Tibial artery (tissue), 4 donors: ENCODE measurements at regions not wholly inside any gene's neighbourhood (a gene's known extent, or its start where the extent isn't known, plus 50 kb on each side); places are given as distances from the start of the nearest gene placed in this dataset.

Source experiments
- DNase-seq, 2 donors: peaks; one replicate each; pipeline ENCODE4 v3.0.0-alpha.2; 2019
- H3K27ac ChIP-seq, 2 donors: fragments of 200-600 bp; sonication (generic) in 1 of 2; 1 replicate in 1 of 2; 2 replicates in 1 of 2; pipeline ENCODE4 v1.5.1; 2018 to 2019; ENCODE audit warnings: mild to moderate bottlenecking in 1 of 2
- H3K27me3 ChIP-seq, 2 donors: fragments of 200-600 bp; sonication (generic) in 1 of 2; one replicate each; pipeline versions ENCODE4 v1.5.1 to v1.6.0; 2016 to 2019
- H3K36me3 ChIP-seq, 3 donors: fragments of 200-600 bp; sonication (generic) in 2 of 3; one replicate each; pipeline ENCODE4 v1.5.1; 2016 to 2019; ENCODE audit warnings: mild to moderate bottlenecking in 2 of 3
- H3K4me1 ChIP-seq, 4 donors: fragments of 200-600 bp; sonication (generic) in 2 of 4; 1 replicate in 3 of 4; 2 replicates in 1 of 4; pipeline ENCODE4 v1.5.1; 2016 to 2019
- H3K4me3 ChIP-seq, 2 donors: fragments of 200-600 bp; sonication (generic) in 1 of 2; 1 replicate in 1 of 2; 2 replicates in 1 of 2; pipeline ENCODE4 v1.5.1; 2018 to 2019; ENCODE audit warnings: mild to moderate bottlenecking in 2 of 2
- H3K9me3 ChIP-seq, 3 donors: fragments of 200-600 bp; sonication (generic) in 1 of 3; one replicate each; pipeline ENCODE4 v1.5.1; 2016 to 2019
- CTCF ChIP-seq, 2 experiments: fragments of 200-600 bp in 1 of 2; fragments of 450-650 bp in 1 of 2; IDR thresholded peaks; one replicate each; pipeline ENCODE4 v1.5.1; 2017 to 2019; ENCODE audit warnings: antibody characterized with exemption in 2 of 2, mild to moderate bottlenecking in 1 of 2, moderate library complexity in 1 of 2
- intact Hi-C: fragments of 100-400 bp; cut with DNase I; formaldehyde crosslinking; loops from one replicate; pipeline ENCODE4 v1.15.0; 2023; ENCODE audit warnings: low total_unique reads

GRCh38 chr2:180307096-180307495 is 300.0 kb upstream of the CWC22 start:
- no peak for DNase-seq

GRCh38 chr2:180306346-180306745 is 299.2 kb upstream of the CWC22 start:
- TF ChIP-seq CTCF (IDR thresholded peaks at IDR 0.05): no peak
- Histone ChIP-seq H3K4me3 (no peak overlapping the region), H3K9me3 (no peaks in the 10 kb centered on the region), H3K27ac (no peak overlapping the region), H3K36me3 (no peaks in the 10 kb centered on the region), H3K27me3 (no peaks in the 10 kb centered on the region), H3K4me1 (no peaks in the 10 kb centered on the region)
- intact Hi-C loops: no loop called here
- DNase-seq: no peak

More at GRCh38 chr2:180307096-180307495, 300.0 kb upstream of the CWC22 start:
- TF ChIP-seq CTCF (IDR thresholded peaks at IDR 0.05): no peak
- H3K27me3 ChIP-seq: no peaks in the 10 kb centered on the region
- no peaks in the 10 kb centered on the region for H3K9me3 ChIP-seq
- no peaks in the 10 kb centered on the region for H3K36me3 ChIP-seq
- no peaks in the 10 kb centered on the region for H3K4me1 ChIP-seq
- intact Hi-C loops: no loop called here
- no peak overlapping the region for H3K27ac ChIP-seq
- H3K4me3 ChIP-seq: no peak overlapping the region

- DNase-seq: no peak
- no peaks in the 10 kb centered on the region for H3K9me3 ChIP-seq
- H3K4me3 ChIP-seq: no peak overlapping the region
- H3K4me1 ChIP-seq: no peaks in the 10 kb centered on the region
- H3K27ac ChIP-seq: no peak overlapping the region
- no peaks in the 10 kb centered on the region for H3K27me3 ChIP-seq
- no peaks in the 10 kb centered on the region for H3K36me3 ChIP-seq
- no peak for TF ChIP-seq CTCF (IDR thresholded peaks at IDR 0.05)
- intact Hi-C loops: no loop called here
Measured at GRCh38 chr2:180291552-180292421, 284.7 kb upstream of the CWC22 start.

GRCh38 chr2:180291060-180291459 is 284.0 kb upstream of the CWC22 start:
- H3K27ac ChIP-seq: no peak overlapping the region
- H3K27me3 ChIP-seq: no peaks in the 10 kb centered on the region
- no peak for DNase-seq
- no peaks in the 10 kb centered on the region for H3K9me3 ChIP-seq
- H3K4me1 ChIP-seq: no peaks in the 10 kb centered on the region
- no peak overlapping the region for H3K4me3 ChIP-seq
- TF ChIP-seq CTCF (IDR thresholded peaks at IDR 0.05): no peak
- intact Hi-C loops: no loop called here
- H3K36me3 ChIP-seq: no peaks in the 10 kb centered on the region

GRCh38 chr2:180289627-180290026 is 282.5 kb upstream of the CWC22 start:
- TF ChIP-seq CTCF (IDR thresholded peaks at IDR 0.05): no peak
- intact Hi-C loops: no loop called here
- Histone ChIP-seq H3K9me3 (no peaks in the 10 kb centered on the region), H3K4me3 (no peak overlapping the region), H3K27me3 (no peaks in the 10 kb centered on the region), H3K4me1 (no peaks in the 10 kb centered on the region), H3K36me3 (no peaks in the 10 kb centered on the region), H3K27ac (no peak overlapping the region)
- DNase-seq: no peak
